LNCaP clone FGC (cell line): ENCODE measurements at regions not wholly inside any gene's neighbourhood (a gene's known extent, or its start where the extent isn't known, plus 50 kb on each side); places are given as distances from the start of the nearest gene placed in this dataset.
A peak's percentile ranks its signal among the peaks of the same experiment; 100 is the strongest.

ENCODE experiments used
- DNase-seq: peaks from one replicate; pipeline ENCODE4 v3.0.0-alpha.2; 2011; ENCODE audit warnings: low read depth
- H3K4me3 ChIP-seq: 2 replicates; pipeline ENCODE4 v1.5.1; 2011; ENCODE audit warnings: mild to moderate bottlenecking, low read depth, low read length, control low read depth
- CTCF ChIP-seq: IDR thresholded peaks from 2 replicates; pipeline ENCODE4 v1.5.1; 2012; ENCODE audit warnings: mild to moderate bottlenecking; ENCODE audit not compliant: control insufficient read depth, insufficient read depth; ENCODE audit errors: extremely low read depth

- DNase-seq: no peak
- TF ChIP-seq CTCF: no peak
- no peak overlapping the region for H3K4me3 ChIP-seq
Measured at GRCh38 chr5:28483327-28484025, 1445.1 kb upstream of the CDH9 start.

GRCh38 chr5:28473531-28474107, 1435.2 kb upstream of the CDH9 start:
- DNase-seq: peak; percentile 17
- peak; percentile 46 for TF ChIP-seq CTCF
- no peak overlapping the region for H3K4me3 ChIP-seq

GRCh38 chr5:28468166-28468565, 1429.8 kb upstream of the CDH9 start:
- H3K4me3 ChIP-seq: no peak overlapping the region
- no peak for TF ChIP-seq CTCF
- DNase-seq: no peak

- TF ChIP-seq CTCF: no peak
- H3K4me3 ChIP-seq: no peak overlapping the region
- no peak for DNase-seq
Measured at GRCh38 chr5:28463728-28464127, 1425.3 kb upstream of the CDH9 start.

GRCh38 chr5:28451483-28451882, 1413.1 kb upstream of the CDH9 start:
- no peak for DNase-seq
- TF ChIP-seq CTCF: no peak
- H3K4me3 ChIP-seq: no peak overlapping the region

GRCh38 chr5:28450997-28451396, 1412.6 kb upstream of the CDH9 start:
- no peak for DNase-seq
- no peak for TF ChIP-seq CTCF
- H3K4me3 ChIP-seq: no peak overlapping the region

- DNase-seq: no peak
- H3K4me3 ChIP-seq: no peak overlapping the region
- TF ChIP-seq CTCF: no peak
Measured at GRCh38 chr5:28448791-28449190, 1410.4 kb upstream of the CDH9 start.
